A549 (cell line): ENCODE measurements at regions not wholly inside any gene's neighbourhood (a gene's known extent, or its start where the extent isn't known, plus 50 kb on each side); places are given as distances from the start of the nearest gene placed in this dataset.

Experiments
- CHD2 ChIP-seq: fragments of 150-350 bp; IDR thresholded peaks from 2 replicates; pipeline ENCODE4 v1.6.1; 2014; ENCODE audit warnings: low read length; ENCODE audit not compliant: partially characterized antibody
- EHF ChIP-seq: fragments of 250-450 bp; sonication (Bioruptor Pico); IDR thresholded peaks from 2 replicates; pipeline ENCODE4 v1.5.0; 2020; ENCODE audit warnings: mild to moderate bottlenecking
- ESRRA ChIP-seq: fragments of 150-350 bp; IDR thresholded peaks from 2 replicates; pipeline ENCODE4 v1.6.1; 2014; ENCODE audit warnings: mild to moderate bottlenecking, low read length, borderline replicate concordance
- KDM1A ChIP-seq: fragments of 200-600 bp; sonication (generic); IDR thresholded peaks from 2 replicates; pipeline ENCODE4 v1.6.1; 2016; ENCODE audit warnings: low read depth, mild to moderate bottlenecking
- POLR2A ChIP-seq: IDR thresholded peaks from 2 replicates; pipeline ENCODE4 v1.6.1; 2012; ENCODE audit warnings: mild to moderate bottlenecking, low read length
- SMC3 ChIP-seq: fragments of >200 bp; sonication (Bioruptor Twin); formaldehyde crosslinking; IDR thresholded peaks from 3 replicates; pipeline ENCODE4 v1.6.1; 2018; ENCODE audit warnings: inconsistent platforms
- TF ChIP-seq, protein P1 (sequence below): fragments of >200 bp; sonication (Bioruptor Twin); formaldehyde crosslinking; IDR thresholded peaks from 3 replicates; pipeline ENCODE4 v1.5.1; 2016

DNA sequence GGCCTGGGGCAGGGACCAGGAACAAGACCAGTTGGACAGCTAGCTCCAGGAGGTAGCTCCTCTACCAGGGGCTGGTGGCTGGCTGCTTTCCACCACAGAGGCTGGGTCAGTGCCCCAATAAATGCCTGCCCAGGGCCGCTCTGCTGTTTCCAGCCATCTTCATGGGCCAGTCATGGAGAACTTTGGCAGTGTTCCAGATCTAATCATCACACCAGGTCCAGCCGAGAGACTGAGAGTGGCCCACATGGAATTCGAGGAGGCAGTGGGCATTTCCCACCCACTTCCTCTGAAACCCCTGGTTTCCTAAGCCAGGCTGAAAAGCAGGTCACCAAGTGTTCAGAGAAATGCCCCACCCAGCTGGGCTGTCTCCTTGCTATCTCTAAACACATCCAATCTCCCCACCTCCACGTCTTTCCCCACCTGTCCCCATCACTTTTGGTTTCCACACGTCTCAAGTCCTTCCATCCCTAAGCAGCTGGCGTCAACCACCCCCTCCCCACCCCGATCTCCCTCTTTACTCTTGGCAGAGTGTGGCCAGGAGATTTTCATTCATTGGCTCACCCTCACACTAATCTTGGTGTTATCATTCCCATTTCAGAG, 190.0 kb upstream of the LINGO1 start:
- TF ChIP-seq, protein P1, sequence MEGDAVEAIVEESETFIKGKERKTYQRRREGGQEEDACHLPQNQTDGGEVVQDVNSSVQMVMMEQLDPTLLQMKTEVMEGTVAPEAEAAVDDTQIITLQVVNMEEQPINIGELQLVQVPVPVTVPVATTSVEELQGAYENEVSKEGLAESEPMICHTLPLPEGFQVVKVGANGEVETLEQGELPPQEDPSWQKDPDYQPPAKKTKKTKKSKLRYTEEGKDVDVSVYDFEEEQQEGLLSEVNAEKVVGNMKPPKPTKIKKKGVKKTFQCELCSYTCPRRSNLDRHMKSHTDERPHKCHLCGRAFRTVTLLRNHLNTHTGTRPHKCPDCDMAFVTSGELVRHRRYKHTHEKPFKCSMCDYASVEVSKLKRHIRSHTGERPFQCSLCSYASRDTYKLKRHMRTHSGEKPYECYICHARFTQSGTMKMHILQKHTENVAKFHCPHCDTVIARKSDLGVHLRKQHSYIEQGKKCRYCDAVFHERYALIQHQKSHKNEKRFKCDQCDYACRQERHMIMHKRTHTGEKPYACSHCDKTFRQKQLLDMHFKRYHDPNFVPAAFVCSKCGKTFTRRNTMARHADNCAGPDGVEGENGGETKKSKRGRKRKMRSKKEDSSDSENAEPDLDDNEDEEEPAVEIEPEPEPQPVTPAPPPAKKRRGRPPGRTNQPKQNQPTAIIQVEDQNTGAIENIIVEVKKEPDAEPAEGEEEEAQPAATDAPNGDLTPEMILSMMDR: no peak
- TF ChIP-seq CHD2 (no peak), KDM1A (no peak), POLR2A (no peak), EHF (CRISPR knock-in tag) (no peak), SMC3 (no peak), ESRRA (no peak)
